Mesenchymal stem cell (in vitro differentiated cells and primary cell): ENCODE measurements at regions not wholly inside any gene's neighbourhood (a gene's known extent, or its start where the extent isn't known, plus 50 kb on each side); places are given as distances from the start of the nearest gene placed in this dataset.
"Not testable (repeated sequence)": the region's sequence is repeated elsewhere in the genome, so short reads cannot be mapped to it uniquely, and the experiment has no call there.

Experiments used
- DNase-seq: peaks from one replicate; pipeline ENCODE4 v3.0.0-alpha.2; 2013
- H2AFZ ChIP-seq: one replicate; pipeline ENCODE4 v1.6.1; 2013; ENCODE audit warnings: low read depth, mild to moderate bottlenecking, control low read depth, inconsistent platforms, low read length, moderate library complexity
- H2AK5ac ChIP-seq: 2 replicates; pipeline ENCODE4 v1.6.1; 2013; ENCODE audit warnings: low read length, moderate library complexity, mild to moderate bottlenecking, inconsistent platforms; ENCODE audit not compliant: severe bottlenecking
- H2BK120ac ChIP-seq: one replicate; pipeline ENCODE4 v1.6.1; 2013; ENCODE audit warnings: low read depth, mild to moderate bottlenecking, inconsistent platforms, low read length, moderate library complexity
- H2BK12ac ChIP-seq, 2 experiments: one replicate each; pipeline ENCODE4 v1.6.1; 2013; ENCODE audit warnings: inconsistent platforms in 2 of 2, low read length in 2 of 2, mild to moderate bottlenecking in 2 of 2, moderate library complexity in 2 of 2, control low read depth in 1 of 2
- H2BK15ac ChIP-seq: one replicate; pipeline ENCODE4 v1.6.1; 2013; ENCODE audit warnings: mild to moderate bottlenecking, low read depth, inconsistent platforms; ENCODE audit not compliant: poor library complexity, severe bottlenecking
- H2BK5ac ChIP-seq: 2 replicates; pipeline ENCODE4 v1.6.1; 2013; ENCODE audit warnings: low read depth, mild to moderate bottlenecking, low read length, control low read depth, inconsistent platforms; ENCODE audit not compliant: poor library complexity, severe bottlenecking
- H3K14ac ChIP-seq, 2 experiments: one replicate each; pipeline ENCODE4 v1.6.1; 2013; ENCODE audit warnings: inconsistent platforms in 2 of 2, low read length in 2 of 2, control low read depth in 1 of 2, mild to moderate bottlenecking in 1 of 2, moderate library complexity in 1 of 2
- H3K18ac ChIP-seq, 2 experiments: one replicate each; pipeline ENCODE4 v1.6.1; 2013; ENCODE audit warnings: inconsistent platforms in 2 of 2, low read length in 2 of 2, control low read depth in 1 of 2, low read depth in 1 of 2, mild to moderate bottlenecking in 1 of 2
- H3K23ac ChIP-seq, 2 experiments: one replicate each; pipeline ENCODE4 v1.6.1; 2013; ENCODE audit warnings: inconsistent platforms in 2 of 2, low read length in 2 of 2, mild to moderate bottlenecking in 2 of 2, moderate library complexity in 2 of 2, control low read depth in 1 of 2
- H3K27ac ChIP-seq: 2 replicates; pipeline ENCODE4 v1.5.1; 2013; ENCODE audit warnings: mild to moderate bottlenecking, moderate library complexity, low read length, control low read depth, inconsistent platforms; ENCODE audit not compliant: poor library complexity, severe bottlenecking
- H3K27me3 ChIP-seq, 2 experiments: 2 replicates each; pipeline versions ENCODE4 v1.6.1 to v1.7.0; 2013; ENCODE audit warnings: low read length in 2 of 2, mild to moderate bottlenecking in 2 of 2, moderate library complexity in 2 of 2, control low read depth in 1 of 2, inconsistent platforms in 1 of 2; ENCODE audit not compliant: control insufficient read depth in 1 of 2, insufficient read depth in 1 of 2
- H3K36me3 ChIP-seq, 2 experiments: 2 replicates each; pipeline versions ENCODE4 v1.6.1 to v1.7.0; 2013; ENCODE audit warnings: low read length in 2 of 2, control low read depth in 1 of 2, inconsistent platforms in 1 of 2, low read depth in 1 of 2, mild to moderate bottlenecking in 1 of 2; ENCODE audit not compliant: insufficient read depth in 2 of 2, control insufficient read depth in 1 of 2
- H3K4ac ChIP-seq, 2 experiments: one replicate each; pipeline ENCODE4 v1.6.1; 2013; ENCODE audit warnings: inconsistent platforms in 2 of 2, low read length in 2 of 2, mild to moderate bottlenecking in 2 of 2, moderate library complexity in 2 of 2, control low read depth in 1 of 2, low read depth in 1 of 2
- H3K4me1 ChIP-seq: 2 replicates; pipeline ENCODE4 v1.6.1; 2013; ENCODE audit warnings: low read depth, low read length, control low read depth; ENCODE audit not compliant: control insufficient read depth, insufficient read depth
- H3K4me2 ChIP-seq: 2 replicates; pipeline ENCODE4 v1.6.1; 2013; ENCODE audit warnings: low read length, mild to moderate bottlenecking, inconsistent platforms; ENCODE audit not compliant: poor library complexity, severe bottlenecking
- H3K4me3 ChIP-seq, 2 experiments: 2 replicates each; pipeline versions ENCODE4 v1.5.1 to v1.7.0; 2013; ENCODE audit warnings: low read length in 2 of 2, mild to moderate bottlenecking in 2 of 2, control low read depth in 1 of 2, low read depth in 1 of 2; ENCODE audit not compliant: insufficient read depth in 1 of 2
- H3K79me1 ChIP-seq: replicated peaks from 2 replicates; pipeline ENCODE4 v1.6.1; 2013; ENCODE audit warnings: mild to moderate bottlenecking, control low read depth, low read length, inconsistent platforms; ENCODE audit not compliant: poor library complexity, severe bottlenecking
- H3K9ac ChIP-seq: 2 replicates; pipeline ENCODE4 v1.7.0; 2013; ENCODE audit warnings: mild to moderate bottlenecking, low read length, moderate library complexity
- H3K9me3 ChIP-seq: 2 replicates; pipeline ENCODE4 v1.7.0; 2013; ENCODE audit warnings: mild to moderate bottlenecking, low read length; ENCODE audit not compliant: control insufficient read depth
- H4K8ac ChIP-seq: one replicate; pipeline ENCODE4 v1.6.1; 2013; ENCODE audit warnings: inconsistent platforms, mild to moderate bottlenecking, low read length, moderate library complexity
- H4K91ac ChIP-seq: one replicate; pipeline ENCODE4 v1.6.1; 2013; ENCODE audit warnings: mild to moderate bottlenecking, low read length, inconsistent platforms
- WGBS: methylation state at CpG from one replicate; pipeline ENCODE4 v1.1.7; 2013; ENCODE audit warnings: mixed read lengths; 5-methylcytosine and 5-hydroxymethylcytosine counted together

GRCh38 chr9:66601472-66601871, 299.1 kb upstream of the ZNF658 start:
- 100% methylated on average over 1 of the region's 10 CpGs for WGBS
- H3K18ac ChIP-seq, H3K4me2 ChIP-seq, H3K4ac ChIP-seq, H3K4me3 ChIP-seq, DNase-seq, H2BK12ac ChIP-seq, H3K4me1 ChIP-seq, H3K9me3 ChIP-seq, H4K8ac ChIP-seq, H4K91ac ChIP-seq, H3K14ac ChIP-seq, H3K27me3 ChIP-seq, H2AFZ ChIP-seq, H3K79me1 ChIP-seq, H3K36me3 ChIP-seq, H2BK15ac ChIP-seq, H3K23ac ChIP-seq, H2BK120ac ChIP-seq, H2BK5ac ChIP-seq, H2AK5ac ChIP-seq, H3K9ac ChIP-seq, H3K27ac ChIP-seq: not testable (repeated sequence)

- H3K4ac ChIP-seq, H3K9me3 ChIP-seq, H2BK15ac ChIP-seq, H2BK5ac ChIP-seq, H3K36me3 ChIP-seq, H4K91ac ChIP-seq, H3K18ac ChIP-seq, H2BK12ac ChIP-seq, H3K27ac ChIP-seq, H3K9ac ChIP-seq, H4K8ac ChIP-seq, H2AK5ac ChIP-seq, H3K4me2 ChIP-seq, H3K27me3 ChIP-seq, DNase-seq, H2BK120ac ChIP-seq, H2AFZ ChIP-seq, H3K79me1 ChIP-seq, H3K4me1 ChIP-seq, H3K4me3 ChIP-seq, H3K14ac ChIP-seq, H3K23ac ChIP-seq: not testable (repeated sequence)
- WGBS = no CpG with 5 or more reads among the region's 22 CpGs
Observed at GRCh38 chr9:66631521-66632046, 268.9 kb upstream of the ZNF658 start.

GRCh38 chr9:66647675-66648074, 252.8 kb upstream of the ZNF658 start:
- not testable (repeated sequence) for H3K27ac ChIP-seq, H2AK5ac ChIP-seq, DNase-seq, H2BK120ac ChIP-seq, H3K23ac ChIP-seq, H2BK12ac ChIP-seq, H3K9me3 ChIP-seq, H3K14ac ChIP-seq, H3K9ac ChIP-seq, H3K4me3 ChIP-seq, H2BK15ac ChIP-seq, H3K36me3 ChIP-seq, H3K79me1 ChIP-seq, H3K4me1 ChIP-seq, H4K8ac ChIP-seq, H3K4me2 ChIP-seq, H2AFZ ChIP-seq, H4K91ac ChIP-seq, H3K4ac ChIP-seq, H2BK5ac ChIP-seq, H3K18ac ChIP-seq, H3K27me3 ChIP-seq
- no CpG with 5 or more reads among the region's 2 CpGs for WGBS

GRCh38 chr9:66690242-66690641, 210.3 kb upstream of the ZNF658 start:
- H3K4me3 ChIP-seq, H2BK120ac ChIP-seq, H3K4ac ChIP-seq, DNase-seq, H3K14ac ChIP-seq, H4K91ac ChIP-seq, H2AK5ac ChIP-seq, H2BK15ac ChIP-seq, H3K27me3 ChIP-seq, H3K9me3 ChIP-seq, H3K79me1 ChIP-seq, H3K23ac ChIP-seq, H3K27ac ChIP-seq, H2BK12ac ChIP-seq, H2AFZ ChIP-seq, H4K8ac ChIP-seq, H3K36me3 ChIP-seq, H3K4me1 ChIP-seq, H3K18ac ChIP-seq, H3K9ac ChIP-seq, H2BK5ac ChIP-seq, H3K4me2 ChIP-seq: not testable (repeated sequence)
